ENCODE measurements at regions not wholly inside any gene's neighbourhood (a gene's known extent, or its start where the extent isn't known, plus 50 kb on each side); places are given as distances from the start of the nearest gene placed in this dataset.

- TF ChIP-seq CTCF (IDR thresholded peaks at IDR 0.05) = no peak
- TF ChIP-seq POLR2A (IDR thresholded peaks at IDR 0.05) = no peak
- no peak overlapping the region for H3K4me3 ChIP-seq (ENCODE audit: low read depth, poor library complexity, severe bottlenecking)
- DNase-seq (ENCODE audit: low spot score in 2 of 2) = no peak
- intact Hi-C loops (cut with DNase I; ENCODE audit: low total_unique reads) = no loop called here
Observed at GRCh38 chr2:67799886-67800285, 262.9 kb downstream of the C1D start.

GRCh38 chr2:67802291-67802690, 260.5 kb downstream of the C1D start:
- no peak for DNase-seq (ENCODE audit: low spot score in 2 of 2)
- TF ChIP-seq CTCF (IDR thresholded peaks at IDR 0.05) (no peak), POLR2A (IDR thresholded peaks at IDR 0.05) (no peak)
- WGBS, 2 donors = 35 to 64% methylated on average over 2 of the region's 2 CpGs
- H3K4me3 ChIP-seq (ENCODE audit: low read depth, poor library complexity, severe bottlenecking) = no peak overlapping the region
- intact Hi-C loops (cut with DNase I; ENCODE audit: low total_unique reads) = no loop called here

- DNase-seq (ENCODE audit: low spot score in 2 of 2) = no peak
- TF ChIP-seq CTCF (IDR thresholded peaks at IDR 0.05) (no peak), POLR2A (IDR thresholded peaks at IDR 0.05) (no peak)
- intact Hi-C loops (cut with DNase I; ENCODE audit: low total_unique reads) = no loop called here
- WGBS, 2 donors = 47 to 69% methylated on average over 2 of the region's 2 CpGs
- H3K4me3 ChIP-seq (ENCODE audit: low read depth, poor library complexity, severe bottlenecking) = no peak overlapping the region
Observed at GRCh38 chr2:67802824-67803223, 260.0 kb downstream of the C1D start.

GRCh38 chr2:67806816-67807215, 256.0 kb downstream of the C1D start:
- no peak for TF ChIP-seq POLR2A (IDR thresholded peaks at IDR 0.05)
- no peak for TF ChIP-seq CTCF (IDR thresholded peaks at IDR 0.05)
- intact Hi-C loops (cut with DNase I; ENCODE audit: low total_unique reads) = no loop called here
- no peak for DNase-seq (ENCODE audit: low spot score in 2 of 2)
- WGBS, 2 donors = 15 to 43% methylated on average over 1 of the region's 1 CpG
- no peak overlapping the region for H3K4me3 ChIP-seq (ENCODE audit: low read depth, poor library complexity, severe bottlenecking)

GRCh38 chr2:67808112-67808511, 254.7 kb downstream of the C1D start:
- TF ChIP-seq POLR2A (IDR thresholded peaks at IDR 0.05) (no peak), CTCF (IDR thresholded peaks at IDR 0.05) (no peak)
- no peak for DNase-seq (ENCODE audit: low spot score in 2 of 2)
- intact Hi-C loops (cut with DNase I; ENCODE audit: low total_unique reads) = no loop called here
- no peak overlapping the region for H3K4me3 ChIP-seq (ENCODE audit: low read depth, poor library complexity, severe bottlenecking)

- intact Hi-C loops (cut with DNase I; ENCODE audit: low total_unique reads) = no loop called here
- H3K4me3 ChIP-seq (ENCODE audit: low read depth, poor library complexity, severe bottlenecking) = no peak overlapping the region
- WGBS, 2 donors = 100% methylated on average over 1 of the region's 1 CpG
- TF ChIP-seq POLR2A (IDR thresholded peaks at IDR 0.05) (no peak), CTCF (IDR thresholded peaks at IDR 0.05) (no peak)
- DNase-seq (ENCODE audit: low spot score in 2 of 2) = no peak
Observed at GRCh38 chr2:67812682-67813081, 250.1 kb downstream of the C1D start.

All from lower leg skin (tissue), 4 donors.